C1 segment of cervical spinal cord (tissue), 14 donors: ENCODE measurements at regions not wholly inside any gene's neighbourhood (a gene's known extent, or its start where the extent isn't known, plus 50 kb on each side); places are given as distances from the start of the nearest gene placed in this dataset.
"Not testable (repeated sequence)": the region's sequence is repeated elsewhere in the genome, so short reads cannot be mapped to it uniquely, and the experiment has no call there.

ENCODE experiments used
- DNase-seq, 14 donors: peaks; one replicate each; lab custom pipeline; 2025; lab: John Stamatoyannopoulos, UW

GRCh38 chrX:26873736-26874135 lies 589.4 kb downstream of the PPP4R3C start:
- DNase-seq: no peak

- no peak for DNase-seq
Observed at GRCh38 chrX:26871967-26872366, 591.2 kb downstream of the PPP4R3C start.

DNA sequence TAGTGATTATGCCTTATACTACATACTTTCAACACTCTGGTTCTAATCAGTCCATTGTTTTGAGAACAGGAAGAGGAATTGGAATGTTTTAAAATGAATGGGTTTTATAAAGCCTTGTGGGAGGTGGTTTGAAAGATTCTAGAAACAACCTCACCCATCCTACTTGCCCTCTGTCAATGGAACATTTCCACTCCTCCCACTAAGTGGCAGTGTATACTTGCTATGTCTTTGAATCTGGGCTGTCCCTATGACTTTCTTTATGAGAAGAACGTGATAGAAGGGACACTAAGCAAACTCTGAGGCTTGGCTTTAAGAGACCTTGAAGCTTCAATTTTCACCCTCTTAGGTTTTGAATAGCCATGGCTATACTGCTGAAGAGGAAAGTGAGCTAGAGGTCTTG lies 611.2 kb downstream of the PPP4R3C start:
- no peak for DNase-seq

DNA sequence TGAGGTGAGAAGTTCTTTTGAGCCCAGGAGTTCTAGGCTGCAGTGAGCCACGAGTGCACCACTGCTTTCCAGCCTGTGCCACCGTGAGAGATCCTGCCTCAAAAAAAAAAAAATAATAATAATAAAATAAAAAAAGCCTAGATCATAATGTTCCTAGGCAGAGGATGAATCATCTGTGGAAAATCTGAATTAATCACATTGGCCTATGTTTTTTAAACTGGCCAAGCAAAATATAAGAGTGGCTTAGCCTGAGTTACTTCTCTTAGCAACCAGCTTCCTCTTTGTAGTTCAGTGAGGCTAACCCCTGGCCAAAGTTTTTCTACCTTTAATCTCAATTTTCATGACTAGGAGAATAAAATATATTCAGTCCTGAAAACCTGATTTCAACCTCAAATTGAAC lies 614.6 kb downstream of the PPP4R3C start:
- DNase-seq: no peak

DNA sequence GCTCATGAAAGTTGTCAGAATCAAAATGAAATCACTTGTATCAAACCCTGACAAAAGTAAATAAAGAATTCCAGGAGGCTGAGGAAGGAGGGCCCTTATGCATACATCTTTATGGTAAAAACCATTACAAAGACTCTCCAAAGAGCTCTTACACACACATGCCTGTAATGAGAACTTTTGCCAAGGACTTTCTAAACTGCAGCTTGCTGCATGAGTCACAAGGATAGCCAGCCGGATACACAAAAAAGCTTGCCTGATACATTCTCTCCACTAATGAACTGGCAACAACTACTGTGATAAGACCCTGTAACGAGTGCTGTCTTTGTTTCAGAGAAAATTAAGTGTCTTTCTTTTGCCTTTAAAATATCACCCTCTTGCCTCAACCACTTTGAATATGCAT lies 618.1 kb downstream of the PPP4R3C start:
- DNase-seq: no peak

GRCh38 chrX:26822448-26822847 lies 606.5 kb downstream of the MAGEB5 start:
- no peak for DNase-seq

DNA sequence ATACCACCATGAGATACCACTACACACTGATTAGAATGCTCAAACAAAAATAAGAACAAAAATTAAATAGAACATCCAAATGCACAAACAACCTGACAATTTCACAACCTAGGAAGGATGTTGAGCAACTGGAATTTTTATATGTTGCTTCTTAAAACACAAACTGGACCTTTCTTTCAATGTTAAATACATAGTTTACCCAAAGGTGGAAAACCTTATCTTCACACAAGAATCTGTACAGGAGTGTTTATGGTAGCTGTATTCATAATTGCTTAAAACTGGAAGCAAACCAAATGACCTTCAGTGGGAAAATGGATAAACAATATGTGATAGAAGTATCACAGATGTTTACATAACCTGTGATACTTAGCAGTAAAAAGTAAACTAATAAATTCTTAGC lies 573.8 kb downstream of the MAGEB5 start:
- no peak for DNase-seq

- no peak for DNase-seq
Observed at GRCh38 chrX:26788402-26788998, 572.5 kb downstream of the MAGEB5 start.

GRCh38 chrX:26783512-26784225 lies 567.7 kb downstream of the MAGEB5 start:
- no peak for DNase-seq

GRCh38 chrX:26778320-26778888 lies 562.4 kb downstream of the MAGEB5 start:
- no peak for DNase-seq

- DNase-seq: no peak
Observed at GRCh38 chrX:26762253-26762652, 546.3 kb downstream of the MAGEB5 start.

DNA sequence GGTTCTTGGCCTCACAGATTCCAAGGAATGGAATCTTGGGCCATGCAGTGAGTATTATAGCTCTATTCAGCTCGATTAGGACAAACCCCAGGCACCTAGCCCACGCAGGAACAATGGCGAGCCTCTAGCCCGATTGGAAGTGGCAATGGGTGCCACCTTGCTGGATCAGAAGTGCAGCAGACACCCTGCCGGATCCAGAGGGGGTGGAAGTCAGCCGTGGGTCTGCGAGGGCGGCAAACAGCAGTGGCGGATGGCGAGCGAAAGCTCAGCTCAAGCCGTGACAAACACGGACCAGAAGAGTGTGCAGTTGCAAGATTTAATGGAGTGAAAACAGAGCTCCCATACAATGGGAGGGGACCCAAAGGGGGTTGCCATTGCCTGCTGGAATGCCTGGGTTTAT lies 539.8 kb downstream of the MAGEB5 start:
- not testable (repeated sequence) for DNase-seq

DNA sequence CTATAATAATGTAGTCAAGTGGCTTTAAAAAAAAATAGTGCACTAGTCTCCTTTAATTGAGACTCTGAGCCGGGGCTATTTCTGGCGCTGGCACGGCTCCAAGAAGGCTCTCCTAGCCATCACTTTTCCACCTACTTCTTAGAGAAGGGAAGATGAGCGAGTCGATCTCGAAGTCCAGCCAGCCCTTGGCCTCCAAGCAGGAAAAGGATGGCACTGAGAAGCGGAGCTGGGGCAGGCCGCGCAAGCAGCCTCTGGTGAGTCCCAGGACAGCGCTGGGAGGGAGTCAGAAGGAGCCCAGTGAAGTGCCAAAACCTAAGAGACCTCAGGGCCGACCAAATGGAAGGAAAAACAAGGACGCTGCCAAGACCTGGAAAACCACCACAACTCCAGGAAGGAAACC lies 531.9 kb downstream of the MAGEB5 start:
- no peak for DNase-seq

- no peak for DNase-seq
Observed at GRCh38 chrX:26722666-26723428, 506.9 kb downstream of the MAGEB5 start.

DNA sequence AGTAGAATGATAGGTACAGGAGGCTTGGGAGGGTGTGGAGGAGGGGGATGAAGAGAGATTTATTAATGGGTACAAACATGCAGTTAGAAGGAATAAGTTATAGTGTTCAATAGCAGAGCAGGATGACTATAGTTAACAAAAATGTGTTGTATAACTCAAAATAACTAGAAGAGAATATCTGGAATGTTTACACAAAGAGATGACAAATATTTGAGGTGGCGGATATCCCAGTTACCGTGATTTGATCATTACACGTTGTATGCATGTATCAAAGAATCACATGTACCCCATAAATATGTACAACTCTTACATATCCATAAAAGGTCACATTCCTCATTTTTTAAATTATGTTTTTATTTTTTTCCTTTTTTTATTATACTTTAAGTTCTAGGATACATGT lies 456.6 kb downstream of the MAGEB5 start:
- no peak for DNase-seq

GRCh38 chrX:26670521-26670920 lies 454.6 kb downstream of the MAGEB5 start:
- no peak for DNase-seq

GRCh38 chrX:26664919-26665318 lies 448.9 kb downstream of the MAGEB5 start:
- DNase-seq: no peak

GRCh38 chrX:26653050-26653449 lies 437.1 kb downstream of the MAGEB5 start:
- no peak for DNase-seq

- DNase-seq: no peak
Observed at GRCh38 chrX:26651755-26652154, 435.8 kb downstream of the MAGEB5 start.

DNA sequence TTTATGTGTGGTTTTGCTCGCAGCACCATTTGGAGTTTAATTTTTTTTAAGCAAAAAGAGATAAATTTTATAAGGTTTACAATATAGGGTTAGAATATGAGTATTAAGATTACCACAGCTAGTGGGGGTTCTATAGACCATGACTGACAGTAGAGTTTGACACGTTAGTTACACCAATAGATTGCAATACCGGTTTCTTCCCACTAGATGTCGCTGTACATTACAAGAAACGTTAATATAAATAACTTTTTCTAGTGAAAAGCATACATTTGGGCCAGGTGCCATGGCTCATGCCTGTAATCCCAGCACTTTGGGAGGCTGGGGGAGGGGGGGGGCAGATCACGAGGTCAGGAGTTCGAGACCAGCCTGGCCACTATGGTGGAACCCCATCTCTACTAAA lies 433.6 kb downstream of the MAGEB5 start:
- DNase-seq: no peak

- DNase-seq: no peak
Observed at GRCh38 chrX:26631385-26631784, 415.4 kb downstream of the MAGEB5 start.

DNA sequence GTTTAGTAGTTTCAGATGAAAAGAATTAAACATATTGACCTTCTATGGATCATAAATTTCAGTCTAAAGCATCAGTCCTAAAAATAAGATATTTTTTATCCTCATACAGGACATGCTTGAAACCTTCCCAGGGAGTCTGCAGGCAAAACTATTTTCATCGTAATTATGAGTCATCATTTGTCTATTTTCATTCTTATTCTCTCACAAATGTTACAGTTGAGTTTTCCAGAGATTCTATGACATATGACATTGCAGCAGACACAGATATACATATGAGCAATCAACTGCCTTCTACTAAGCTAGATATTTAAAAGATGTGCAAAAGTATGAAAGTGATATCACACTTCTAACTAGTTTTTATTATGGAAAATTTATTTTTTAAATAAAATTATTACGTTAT lies 398.0 kb downstream of the MAGEB5 start:
- no peak for DNase-seq

GRCh38 chrX:26606971-26607370 lies 391.0 kb downstream of the MAGEB5 start:
- DNase-seq: no peak
